Kidney tubule cell (primary cell): ENCODE measurements at regions not wholly inside any gene's neighbourhood (a gene's known extent, or its start where the extent isn't known, plus 50 kb on each side); places are given as distances from the start of the nearest gene placed in this dataset.
"Not testable (repeated sequence)": the region's sequence is repeated elsewhere in the genome, so short reads cannot be mapped to it uniquely, and the experiment has no call there.

Experiments used
- DNase-seq: peaks from one replicate; pipeline ENCODE4 v3.0.0-alpha.2; 2018; ENCODE audit warnings: low spot score

GRCh38 chr1:198809247-198809646, 170.4 kb downstream of the PTPRC start:
- DNase-seq = no peak

- no peak for DNase-seq
These were observed 172.6 kb downstream of the PTPRC start for GRCh38 chr1:198811449-198811848.

GRCh38 chr1:198823626-198824025, 184.8 kb downstream of the PTPRC start:
- DNase-seq = no peak

- no peak for DNase-seq
These were observed 186.4 kb downstream of the PTPRC start for GRCh38 chr1:198825254-198825653.

- DNase-seq = no peak
These were observed 190.5 kb downstream of the PTPRC start for GRCh38 chr1:198829356-198829755.

GRCh38 chr1:198829944-198830343, 191.1 kb downstream of the PTPRC start:
- peak; percentile 52 for DNase-seq

- DNase-seq = peak; percentile 71
These were observed 191.6 kb downstream of the PTPRC start for GRCh38 chr1:198830412-198830811.

- DNase-seq = no peak
These were observed 195.1 kb downstream of the PTPRC start for GRCh38 chr1:198833706-198834503.

- DNase-seq = no peak
These were observed 198.6 kb downstream of the PTPRC start for GRCh38 chr1:198837278-198838021.

GRCh38 chr1:198838022-198838342, 199.1 kb downstream of the PTPRC start:
- no peak for DNase-seq

- no peak for DNase-seq
These were observed 202.6 kb downstream of the PTPRC start for GRCh38 chr1:198841477-198841876.

GRCh38 chr1:198842686-198843085, 203.8 kb downstream of the PTPRC start:
- no peak for DNase-seq

- DNase-seq = no peak
These were observed 206.4 kb downstream of the PTPRC start for GRCh38 chr1:198845271-198845670.

GRCh38 chr1:198845851-198846250, 207.0 kb downstream of the PTPRC start:
- peak; percentile 79 for DNase-seq

- no peak for DNase-seq
These were observed 207.7 kb downstream of the PTPRC start for GRCh38 chr1:198846556-198846955.

- DNase-seq = no peak
These were observed 209.4 kb downstream of the PTPRC start for GRCh38 chr1:198848206-198848605.

GRCh38 chr1:198848649-198849048, 209.8 kb downstream of the PTPRC start:
- no peak for DNase-seq

GRCh38 chr1:198849093-198849492, 210.3 kb downstream of the PTPRC start:
- DNase-seq = no peak

GRCh38 chr1:198850196-198850595, 211.4 kb downstream of the PTPRC start:
- DNase-seq = no peak

GRCh38 chr1:198850966-198851365, 212.1 kb downstream of the PTPRC start:
- not testable (repeated sequence) for DNase-seq

- DNase-seq = no peak
These were observed 217.8 kb downstream of the PTPRC start for GRCh38 chr1:198856601-198857000.

- peak; percentile 36 for DNase-seq
These were observed 219.2 kb downstream of the PTPRC start for GRCh38 chr1:198858033-198858432.

- DNase-seq = no peak
These were observed 221.5 kb downstream of the PTPRC start for GRCh38 chr1:198860371-198860770.

GRCh38 chr1:198861636-198862035, 222.8 kb downstream of the PTPRC start:
- DNase-seq = no peak
